Ureter (tissue), 1 donor: ENCODE measurements at regions not wholly inside any gene's neighbourhood (a gene's known extent, or its start where the extent isn't known, plus 50 kb on each side); places are given as distances from the start of the nearest gene placed in this dataset.

Experiments used
- DNase-seq: peaks from one replicate; pipeline ENCODE4 v3.0.0-alpha.2; 2020; ENCODE audit warnings: low spot score
- donor health status: DM: yes; HTN: yes; CAD: no.

- no peak for DNase-seq
These were observed 297.9 kb downstream of the SOX11 start for GRCh38 chr2:5990086-5990485.

- DNase-seq: no peak
These were observed 299.3 kb downstream of the SOX11 start for GRCh38 chr2:5991305-5991968.

GRCh38 chr2:5995832-5996231 is 303.6 kb downstream of the SOX11 start:
- DNase-seq: no peak

GRCh38 chr2:6008186-6008585 is 316.0 kb downstream of the SOX11 start:
- no peak for DNase-seq

- no peak for DNase-seq
These were observed 316.5 kb downstream of the SOX11 start for GRCh38 chr2:6008726-6009125.

GRCh38 chr2:6010163-6010562 is 318.0 kb downstream of the SOX11 start:
- no peak for DNase-seq

- DNase-seq: no peak
These were observed 319.7 kb downstream of the SOX11 start for GRCh38 chr2:6011921-6012320.

GRCh38 chr2:6017736-6018286 is 325.6 kb downstream of the SOX11 start:
- DNase-seq: no peak

- DNase-seq: no peak
These were observed 332.0 kb downstream of the SOX11 start for GRCh38 chr2:6024229-6024628.

- DNase-seq: no peak
These were observed 332.6 kb downstream of the SOX11 start for GRCh38 chr2:6024784-6025183.

GRCh38 chr2:6025391-6025790 is 333.2 kb downstream of the SOX11 start:
- DNase-seq: no peak

GRCh38 chr2:6027066-6027465 is 334.9 kb downstream of the SOX11 start:
- no peak for DNase-seq

- no peak for DNase-seq
These were observed 339.1 kb downstream of the SOX11 start for GRCh38 chr2:6031200-6031867.

- DNase-seq: no peak
These were observed 344.0 kb downstream of the SOX11 start for GRCh38 chr2:6036211-6036610.

- no peak for DNase-seq
These were observed 351.1 kb downstream of the SOX11 start for GRCh38 chr2:6043238-6043637.

GRCh38 chr2:6052649-6053048 is 360.5 kb downstream of the SOX11 start:
- DNase-seq: no peak

- DNase-seq: no peak
These were observed 361.6 kb downstream of the SOX11 start for GRCh38 chr2:6053743-6054142.

- DNase-seq: no peak
These were observed 362.0 kb downstream of the SOX11 start for GRCh38 chr2:6054161-6054671.

GRCh38 chr2:6060992-6061663 is 368.9 kb downstream of the SOX11 start:
- no peak for DNase-seq

GRCh38 chr2:6064757-6065156 is 372.6 kb downstream of the SOX11 start:
- DNase-seq: no peak

- DNase-seq: no peak
These were observed 373.5 kb downstream of the SOX11 start for GRCh38 chr2:6065703-6066102.

- DNase-seq: no peak
These were observed 374.9 kb downstream of the SOX11 start for GRCh38 chr2:6067089-6067488.

- no peak for DNase-seq
These were observed 375.6 kb downstream of the SOX11 start for GRCh38 chr2:6067806-6068205.
